Suppressor macrophage treated with lipopolysaccharide for 1 hour (primary cell): ENCODE measurements at regions not wholly inside any gene's neighbourhood (a gene's known extent, or its start where the extent isn't known, plus 50 kb on each side); places are given as distances from the start of the nearest gene placed in this dataset.

Source experiments
- DNase-seq, 3 donors: peaks; one replicate each; pipeline ENCODE4 v3.0.0-alpha.2; 2020 to 2022

DNA sequence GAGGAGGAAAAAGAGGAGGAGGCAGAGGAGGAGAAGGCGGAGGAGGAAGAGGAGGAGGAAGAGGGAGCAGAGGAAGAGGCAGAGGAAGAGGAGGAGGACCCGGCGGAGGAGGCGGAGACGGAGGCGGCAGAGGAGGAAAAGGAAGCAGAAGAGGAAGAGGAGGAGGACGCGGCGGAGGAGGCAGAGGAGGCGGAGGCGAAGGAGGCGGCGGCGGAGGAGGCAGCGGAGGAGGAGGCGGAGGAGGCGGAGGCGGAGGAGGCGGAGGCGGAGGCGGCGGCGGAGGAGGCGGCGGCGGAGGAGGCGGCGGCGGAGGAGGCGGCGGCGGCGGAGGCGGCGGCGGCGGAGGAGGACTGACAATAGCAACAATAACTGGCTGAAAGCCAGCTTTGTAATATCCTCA, 616.6 kb downstream of the TBC1D22A start:
- no peak for DNase-seq

DNA sequence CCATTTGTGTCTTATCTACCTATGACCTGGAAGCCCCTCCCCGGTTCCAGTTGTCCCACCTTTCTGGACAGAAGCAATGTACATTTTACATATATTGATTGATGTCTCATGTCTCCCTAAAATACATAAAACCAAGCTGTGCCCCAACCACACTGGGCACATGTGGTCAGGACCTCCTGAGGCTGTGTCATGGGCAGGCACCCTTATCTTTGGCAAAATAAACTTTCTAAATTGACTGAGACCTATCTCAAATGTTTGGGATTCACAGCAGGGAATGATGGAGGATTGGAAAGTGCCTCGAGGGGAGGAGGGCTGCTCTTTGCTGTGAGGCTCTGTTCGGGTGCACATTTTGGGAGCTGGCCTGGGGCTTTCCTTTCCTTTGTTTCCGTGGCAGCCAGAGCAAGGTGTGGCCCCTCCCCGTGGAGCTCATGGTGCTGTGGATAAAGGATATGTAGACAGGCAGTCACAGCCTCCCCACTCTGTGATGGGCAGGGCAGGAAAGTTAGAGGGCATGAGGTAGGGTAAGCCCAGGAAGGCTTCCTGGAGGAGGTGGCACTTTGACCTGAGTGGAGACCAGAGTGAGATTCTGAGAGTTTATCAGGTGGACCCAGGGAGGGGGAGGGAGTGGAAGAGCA, 615.6 kb downstream of the TBC1D22A start:
- DNase-seq, result no peak

DNA sequence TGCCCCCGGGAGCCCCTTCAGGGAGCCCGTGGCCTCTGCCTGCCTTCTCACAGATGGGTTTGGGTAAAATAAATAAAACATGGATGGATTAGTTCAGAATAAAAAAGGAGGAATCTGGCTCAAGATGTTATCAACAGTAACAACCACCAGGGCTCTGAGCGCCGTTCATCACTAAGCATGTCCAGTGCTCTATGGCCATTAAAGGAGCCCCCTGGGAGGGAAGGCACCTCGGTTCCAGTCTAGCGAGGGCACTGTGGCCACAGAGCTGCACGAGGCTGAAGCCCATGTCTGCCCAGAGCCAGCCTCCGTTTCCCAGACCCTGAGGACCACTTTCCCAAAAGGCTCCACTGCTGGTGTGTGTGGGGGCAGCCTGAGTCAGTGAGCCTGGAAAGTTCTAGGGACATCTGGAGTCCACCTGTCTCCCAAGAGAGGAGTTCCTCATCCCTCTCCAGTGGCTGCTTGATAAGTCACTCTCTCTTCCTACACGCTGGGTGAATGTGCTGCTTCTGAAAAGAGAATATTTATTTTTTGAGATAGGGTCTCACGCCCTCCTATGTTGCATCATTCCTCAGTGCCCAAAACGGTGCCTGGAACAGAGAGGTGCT, 614.6 kb downstream of the TBC1D22A start:
- DNase-seq, result no peak

DNA sequence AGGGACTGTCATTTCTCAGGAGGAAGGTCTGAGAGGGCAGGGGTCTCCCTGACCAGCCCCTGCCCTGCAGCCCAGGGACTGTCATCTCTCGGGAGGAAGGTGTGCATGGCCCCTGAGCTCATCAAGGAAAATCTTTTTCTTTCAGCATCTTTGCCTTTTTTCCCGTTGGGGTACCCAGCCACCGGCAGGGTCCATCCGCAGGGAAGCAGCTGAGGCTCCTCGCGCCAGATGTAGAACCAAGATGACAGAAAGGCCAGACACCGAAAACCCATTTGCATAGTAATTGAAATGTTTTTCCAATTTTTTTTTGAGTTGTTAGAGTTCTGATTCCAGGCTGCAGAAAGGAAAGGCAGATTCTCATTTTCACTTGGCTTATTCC, 613.9 kb downstream of the TBC1D22A start:
- no peak for DNase-seq

DNA sequence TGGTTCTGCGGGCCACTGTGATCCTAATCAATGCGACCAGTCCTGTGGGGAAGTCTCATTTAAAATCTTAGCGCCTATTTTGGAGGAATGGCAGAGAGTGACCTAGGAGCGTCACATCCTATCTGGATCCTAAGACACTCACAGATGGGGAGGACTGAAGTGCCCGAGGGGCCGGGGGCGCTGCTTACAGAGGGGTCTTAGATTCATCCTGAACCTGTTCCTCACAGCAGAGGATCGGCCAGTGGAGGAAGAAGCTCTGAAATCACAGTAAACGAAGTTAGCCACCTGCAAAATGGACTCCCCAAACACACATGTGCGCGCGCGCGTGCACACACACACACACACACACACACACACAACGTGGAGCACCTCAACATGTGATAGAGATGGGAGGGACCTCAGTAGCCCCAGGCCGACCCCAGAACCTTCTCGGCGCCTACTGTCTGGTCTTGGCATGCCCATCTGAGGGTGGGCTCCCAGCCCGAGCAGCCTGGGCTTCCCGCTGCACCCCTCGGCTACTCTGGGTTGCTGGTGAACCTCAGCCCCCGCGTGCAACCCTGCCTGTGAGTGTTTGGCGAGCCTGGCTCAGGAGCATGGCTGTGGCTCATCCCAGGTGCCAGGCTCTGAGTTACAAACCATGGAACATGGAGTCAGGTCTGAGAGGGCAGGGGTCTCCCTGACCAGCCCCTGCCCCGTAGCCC, 613.3 kb downstream of the TBC1D22A start:
- no peak for DNase-seq

DNA sequence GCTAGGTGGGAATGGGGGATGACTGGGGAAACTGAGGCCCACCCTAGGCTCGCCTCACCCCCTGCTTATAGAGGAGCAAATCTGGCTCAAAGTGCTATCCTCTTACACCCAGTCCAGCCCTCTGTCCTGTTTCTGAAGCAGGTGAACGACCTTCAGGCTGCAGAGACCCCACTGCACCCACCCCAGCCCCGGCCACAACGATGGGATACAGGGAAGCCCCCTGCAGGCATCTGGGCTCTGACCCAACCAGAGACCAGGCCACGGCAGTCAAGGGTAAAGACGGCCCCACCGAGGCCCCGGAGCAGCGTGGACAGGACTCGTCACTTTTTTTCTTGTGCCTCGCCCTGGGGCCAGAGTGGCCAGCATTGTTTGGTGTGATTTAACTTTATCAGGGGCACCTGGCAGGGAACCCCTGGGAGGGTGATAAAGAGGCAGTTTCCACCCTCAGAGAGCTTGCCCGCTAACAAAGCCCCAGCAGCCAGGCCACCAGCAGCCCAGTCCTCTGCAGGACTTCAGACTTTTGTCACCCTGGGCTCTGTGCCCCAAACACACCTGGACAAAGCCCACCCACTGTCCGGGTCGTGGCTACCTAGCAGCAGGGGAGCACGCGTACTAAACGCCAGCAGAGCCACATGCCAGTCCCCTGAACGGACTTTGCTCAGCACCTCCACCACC, 612.6 kb downstream of the TBC1D22A start:
- DNase-seq, result no peak

DNA sequence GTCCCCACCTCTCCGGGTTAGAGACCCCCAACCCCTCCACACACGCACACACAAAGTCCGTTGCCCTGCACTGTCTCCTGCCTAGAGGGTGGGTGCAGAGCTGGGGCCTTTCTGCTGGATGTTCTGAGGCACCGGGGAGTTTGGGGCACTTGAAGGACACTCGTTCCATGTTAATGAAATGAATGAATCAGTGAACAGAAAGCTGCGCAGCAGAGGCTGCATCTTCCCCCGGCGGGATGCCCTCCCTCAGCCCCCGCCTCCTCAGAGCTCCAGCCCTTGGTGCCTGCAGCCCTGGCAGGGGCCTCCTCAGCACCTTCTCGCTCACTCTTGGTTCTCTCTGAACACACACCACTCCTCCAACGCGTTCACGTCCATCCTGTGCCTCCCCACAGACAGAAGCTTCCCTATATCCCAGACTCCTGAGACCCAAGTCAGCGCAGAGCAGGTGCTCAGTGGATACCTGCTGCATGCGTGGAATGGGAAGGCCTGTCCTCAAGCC, 611.9 kb downstream of the TBC1D22A start:
- DNase-seq, result no peak

DNA sequence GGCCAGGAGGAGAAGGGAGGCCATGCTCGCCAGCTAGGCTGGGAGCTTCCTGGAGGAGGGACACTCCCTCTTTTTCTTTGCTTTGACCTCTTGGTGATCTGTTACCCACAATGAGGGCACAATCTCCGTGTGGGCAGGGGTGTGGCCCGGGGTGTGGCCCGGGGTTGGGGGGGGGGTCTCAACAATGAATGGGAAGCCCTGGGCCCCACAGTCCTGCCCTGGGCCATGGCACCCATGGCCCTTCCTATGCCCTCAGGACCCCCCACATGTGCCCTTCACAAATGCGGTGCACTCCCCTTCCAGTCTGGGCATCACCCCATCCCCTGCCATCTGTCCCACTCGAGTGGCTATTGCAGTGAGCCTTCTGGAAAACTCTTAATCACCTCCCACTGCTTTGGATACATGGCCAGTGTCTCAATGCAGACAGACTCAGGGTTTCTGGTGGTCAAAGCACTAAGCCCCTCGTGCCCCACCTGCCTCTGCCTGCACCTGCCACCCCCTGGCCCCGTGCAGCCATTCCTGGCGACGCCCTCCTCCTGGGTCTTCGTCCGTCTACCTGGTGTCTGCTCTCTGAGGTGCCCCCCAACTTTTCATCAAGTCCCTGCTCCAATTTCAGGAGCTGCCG, 611.3 kb downstream of the TBC1D22A start:
- DNase-seq, result no peak

DNA sequence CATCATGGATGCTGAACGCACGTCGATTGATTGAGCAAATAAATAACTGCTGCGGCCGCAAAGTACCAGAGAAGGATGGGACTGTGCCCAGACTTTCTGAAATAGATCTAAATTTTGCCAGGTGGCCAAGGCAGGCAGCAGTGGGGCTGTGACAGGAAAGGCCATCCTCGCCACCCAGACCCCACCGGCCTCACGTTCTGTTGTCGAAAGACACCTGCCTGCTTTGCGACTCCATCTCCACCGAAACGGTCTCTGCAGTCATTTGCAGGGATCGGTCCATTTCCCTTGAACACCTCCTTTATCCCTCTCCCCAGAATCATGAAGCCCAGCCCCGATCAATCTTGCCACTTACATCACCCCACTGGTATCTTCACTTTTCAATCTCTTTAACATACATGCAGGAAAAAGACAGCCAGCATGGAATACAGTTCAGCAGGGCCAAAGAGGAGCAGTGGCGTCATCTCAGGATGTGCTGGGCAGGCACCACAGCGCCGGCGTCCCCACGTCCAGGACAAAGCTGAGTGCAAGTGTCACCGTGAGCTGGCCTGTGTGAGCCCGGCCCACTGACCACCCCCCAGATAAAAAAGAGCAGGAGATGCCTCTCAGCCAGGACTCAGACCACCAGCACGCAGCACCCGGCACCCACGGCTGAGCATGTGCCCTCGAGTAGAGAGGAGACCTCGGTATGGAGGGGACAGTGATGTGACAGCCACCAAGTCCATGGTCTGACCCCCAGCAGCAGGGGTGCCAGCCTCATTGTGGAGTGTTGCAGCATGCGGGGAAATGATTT, 610.3 kb downstream of the TBC1D22A start:
- no peak for DNase-seq

DNA sequence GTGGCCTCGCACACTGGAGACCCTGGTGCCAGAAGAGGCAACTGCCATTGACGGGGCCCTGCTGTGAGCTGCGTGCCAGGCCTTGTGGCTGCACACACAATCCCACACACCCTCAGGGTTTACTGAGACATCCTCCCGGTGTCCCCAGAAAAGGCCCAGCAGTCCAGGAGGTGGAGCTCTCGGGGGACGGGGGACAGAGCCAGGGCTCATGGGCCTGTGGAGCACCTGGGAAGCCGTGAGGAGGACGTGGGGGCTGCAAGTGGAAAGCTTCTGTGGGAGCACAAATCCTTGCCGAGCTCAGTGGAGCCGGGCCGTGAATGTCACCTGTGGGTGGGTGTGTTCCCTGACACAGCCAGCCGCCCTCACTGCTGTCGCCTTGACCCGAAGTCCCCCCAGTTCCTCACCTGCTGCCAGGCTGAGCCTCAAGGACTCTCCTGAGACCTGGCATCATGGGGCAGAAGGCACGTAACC, 609.7 kb downstream of the TBC1D22A start:
- no peak for DNase-seq

DNA sequence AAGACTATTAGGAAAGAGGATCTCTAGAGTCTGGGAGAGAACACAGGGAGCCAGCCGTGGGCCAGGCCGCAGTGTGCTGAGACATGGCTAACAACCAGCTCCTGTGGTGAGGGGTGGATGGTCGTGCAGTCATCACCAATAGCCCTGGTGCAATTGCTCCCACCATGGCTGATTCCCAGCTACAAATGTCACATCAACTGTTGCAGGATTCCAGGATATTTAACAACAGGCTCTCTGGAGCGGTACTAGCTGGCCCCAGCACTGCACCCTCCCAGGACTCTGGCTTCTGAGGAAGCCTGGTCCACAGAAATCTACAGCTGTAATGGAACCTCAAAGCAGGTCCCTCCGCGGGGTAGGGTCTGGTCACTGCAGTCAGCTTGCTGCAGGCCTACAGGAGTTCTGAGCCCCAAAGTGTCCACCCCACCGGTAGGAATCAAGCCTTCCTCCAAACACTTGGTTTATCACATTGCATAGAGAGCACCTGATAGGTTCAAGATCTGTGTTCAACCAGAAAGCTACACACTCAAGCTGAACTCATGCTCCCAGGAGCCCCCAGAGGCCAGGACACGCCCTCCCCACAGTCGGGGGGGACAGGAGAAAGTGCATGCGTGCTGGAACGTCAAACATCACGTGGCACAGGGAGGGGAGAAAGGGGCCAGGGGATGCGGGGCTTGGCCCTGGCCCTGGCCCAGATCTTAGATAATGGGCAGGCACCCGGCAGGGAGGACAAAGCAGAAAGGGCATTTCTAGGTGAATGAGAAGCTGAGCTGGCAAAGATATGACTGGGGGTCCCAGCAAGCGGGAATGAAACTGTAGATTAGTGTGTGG, 609.0 kb downstream of the TBC1D22A start:
- no peak for DNase-seq

DNA sequence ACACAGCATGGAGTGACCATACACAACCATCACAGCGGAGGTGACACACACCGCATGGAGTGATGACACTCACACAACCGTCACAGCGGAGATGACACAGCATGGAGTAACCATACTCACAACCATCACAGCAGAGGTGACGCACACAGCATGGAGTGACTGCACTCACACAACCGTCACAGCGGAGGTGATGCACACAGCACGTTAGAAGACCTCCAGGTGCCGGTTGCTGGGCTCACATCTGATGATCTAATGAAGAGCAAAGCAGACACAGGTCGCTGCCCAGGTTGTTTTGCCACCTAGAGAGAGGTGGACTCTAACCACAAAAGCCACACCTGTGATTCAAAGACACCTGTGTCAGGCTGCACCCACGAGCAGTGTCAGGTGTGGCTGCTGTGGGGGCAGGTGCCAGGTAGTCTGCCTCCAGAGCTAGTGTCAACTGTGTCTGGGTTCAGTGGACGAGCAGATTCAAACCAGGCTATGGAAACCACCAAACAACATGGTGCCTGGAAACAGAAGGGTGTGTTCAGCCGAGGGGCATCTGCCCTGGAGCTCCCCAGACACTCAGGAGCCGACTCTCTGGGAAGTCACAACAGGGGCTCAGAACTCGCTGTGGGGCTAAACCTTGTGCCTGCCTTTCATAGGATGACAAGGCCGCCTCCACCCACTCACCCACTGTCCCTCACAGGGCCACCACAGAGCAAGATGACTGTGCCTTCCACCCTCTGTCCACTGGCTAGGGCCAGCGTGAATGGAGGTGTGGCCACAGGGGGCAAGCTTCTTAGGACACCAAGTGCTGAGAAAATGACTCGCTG, 608.2 kb downstream of the TBC1D22A start:
- DNase-seq, result no peak

DNA sequence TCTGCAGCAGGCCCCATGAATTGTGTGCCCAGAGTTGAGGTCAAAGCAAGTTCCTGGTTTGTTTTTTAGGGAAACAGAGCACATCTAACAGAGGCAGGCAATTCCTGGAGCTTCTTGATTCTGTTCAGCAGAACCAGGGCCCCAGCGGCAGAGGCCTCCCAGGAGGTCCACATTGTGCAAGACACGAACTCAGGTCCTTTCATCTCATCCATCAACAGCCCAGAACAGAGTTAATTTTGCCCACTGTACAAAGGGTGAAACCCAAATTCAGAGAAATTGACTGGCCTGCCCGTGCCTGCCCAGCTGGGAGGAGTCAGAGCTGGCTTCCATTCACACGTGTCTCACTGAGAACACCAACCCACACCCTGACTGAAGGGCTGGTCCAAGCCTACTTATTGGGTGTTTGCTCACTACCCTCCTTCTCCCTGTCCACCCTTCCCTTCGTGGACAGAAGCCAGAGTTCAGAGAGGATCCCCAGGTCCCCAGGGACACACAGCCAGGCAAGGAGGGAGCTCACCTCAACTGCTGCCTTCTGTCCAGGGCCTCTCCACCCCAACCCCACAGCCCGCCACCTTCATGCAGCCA, 607.1 kb downstream of the TBC1D22A start:
- no peak for DNase-seq

DNA sequence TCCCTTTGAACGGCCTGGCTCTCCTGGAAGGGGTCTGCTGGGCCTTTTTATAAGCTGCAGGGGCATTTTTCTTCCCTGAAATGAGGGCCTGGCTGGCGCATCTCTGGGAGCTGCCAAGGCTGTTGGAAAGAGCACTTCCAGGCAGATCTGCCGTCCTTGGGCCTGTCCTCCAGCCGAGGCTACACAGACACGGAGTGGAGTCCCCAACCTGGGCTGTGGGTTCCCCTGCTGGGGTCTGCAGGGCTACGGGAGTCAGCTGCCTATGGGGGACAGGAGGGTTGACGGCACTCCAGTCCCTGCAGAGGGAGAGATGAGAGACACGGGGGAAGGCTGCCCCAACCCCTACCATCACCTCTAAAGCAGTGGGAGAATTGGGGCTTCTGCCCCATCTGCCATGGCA, 606.6 kb downstream of the TBC1D22A start:
- no peak for DNase-seq

DNA sequence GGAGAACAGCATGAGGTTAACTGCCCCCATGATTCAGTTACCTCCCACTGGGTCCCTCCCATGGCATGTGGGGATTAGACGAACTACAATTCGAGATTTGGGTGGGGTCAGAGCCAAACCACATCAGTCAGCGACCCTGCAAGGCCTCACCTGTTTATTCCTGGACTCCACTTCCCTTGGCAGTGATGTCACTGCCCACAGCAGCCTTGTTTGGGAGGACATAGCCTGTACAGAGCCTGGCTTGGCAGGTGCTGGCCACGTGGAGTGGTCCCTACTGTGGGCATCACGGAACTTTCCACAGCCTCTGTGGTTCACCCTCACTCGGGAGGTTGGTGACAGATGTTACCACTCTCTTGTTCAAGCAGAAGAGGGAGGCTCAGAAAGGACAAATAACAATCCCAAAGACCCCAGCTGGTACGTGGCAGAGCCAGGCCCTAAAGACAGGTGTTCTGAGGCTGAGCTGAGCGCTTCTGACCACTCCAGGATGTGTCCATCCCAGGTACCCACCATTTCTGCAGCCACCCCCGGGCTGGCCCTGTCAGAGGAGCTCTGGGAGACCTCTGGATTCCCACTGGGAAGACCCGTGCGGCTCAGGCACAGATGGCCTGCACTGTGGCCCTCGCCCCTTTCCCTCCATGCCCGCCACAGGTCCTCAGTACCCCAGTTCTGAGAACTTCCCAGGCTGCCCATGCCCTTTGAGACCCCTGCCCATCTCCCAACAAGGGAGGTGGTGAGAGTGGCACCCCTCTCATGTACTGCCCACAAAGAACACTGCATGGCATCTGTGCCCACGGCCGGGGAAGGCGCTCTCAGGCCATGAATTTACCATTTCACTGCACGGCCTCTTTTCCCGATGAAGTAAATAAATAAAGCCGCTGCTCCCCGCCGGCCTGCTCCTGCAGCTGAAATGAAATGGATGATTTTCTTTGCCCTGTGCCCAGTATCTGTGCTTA, 605.8 kb downstream of the TBC1D22A start:
- DNase-seq, result no peak

DNA sequence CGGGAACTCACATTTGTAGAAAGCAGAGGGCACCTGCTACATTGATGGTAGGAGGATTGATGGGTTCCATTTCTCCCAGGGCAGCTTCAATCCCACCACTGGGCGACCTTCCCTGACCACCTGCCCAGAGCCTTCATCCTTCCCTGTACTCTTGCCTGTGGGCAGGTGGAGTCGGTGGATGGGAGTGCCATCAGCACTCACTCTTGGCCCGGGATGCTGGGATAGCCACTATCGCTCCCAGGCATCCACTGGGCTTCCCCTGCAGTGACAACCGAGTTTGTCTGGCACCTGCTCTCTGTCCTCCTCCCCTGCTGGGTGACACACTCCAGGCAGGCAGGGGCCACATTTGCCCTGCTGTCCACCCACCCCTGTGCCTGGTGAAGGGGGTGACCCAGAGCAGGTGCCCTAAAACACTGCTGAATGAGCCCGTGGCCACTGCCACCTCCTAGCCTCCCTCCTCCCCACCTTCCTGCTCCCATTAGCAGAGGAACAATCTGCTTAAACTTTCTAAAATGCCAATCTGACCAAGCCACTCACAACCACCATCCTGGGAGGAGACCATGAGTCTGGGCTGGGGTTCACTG, 604.7 kb downstream of the TBC1D22A start:
- DNase-seq, result no peak

DNA sequence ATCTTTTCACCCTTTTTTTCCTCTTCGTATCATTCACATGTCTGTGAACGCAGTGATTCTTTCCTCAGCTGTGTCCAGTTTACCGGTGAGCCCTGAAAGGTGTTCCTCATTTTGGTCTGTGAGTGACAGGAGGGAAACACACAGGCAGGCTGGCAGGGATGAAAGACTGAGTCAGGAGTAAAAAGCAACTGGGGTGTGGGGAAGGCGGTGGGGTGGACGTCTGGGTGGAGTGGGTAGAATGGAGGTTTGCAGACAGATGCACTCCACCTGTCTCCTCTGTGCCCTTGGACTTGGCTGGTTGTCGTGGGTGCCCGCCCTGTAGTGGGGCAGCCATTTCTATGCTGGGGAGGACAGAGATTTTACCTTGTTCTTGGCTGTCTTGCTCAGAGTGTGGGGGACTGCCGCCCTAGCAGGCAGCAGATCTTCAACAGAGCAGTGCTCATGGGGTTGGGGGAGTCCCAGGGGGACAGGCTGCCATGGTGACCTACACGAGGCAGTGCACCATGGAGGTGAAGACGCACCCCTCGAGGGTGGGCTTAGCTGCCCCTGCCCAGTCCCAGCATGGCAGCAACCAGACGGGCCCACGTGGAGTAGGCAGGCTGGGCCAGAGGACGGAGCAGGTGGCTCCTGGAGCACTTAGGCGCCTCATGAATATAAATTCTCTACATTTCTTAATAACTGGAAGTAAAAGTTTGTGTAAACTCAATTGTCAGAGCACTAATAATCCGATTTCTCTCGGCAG, 603.7 kb downstream of the TBC1D22A start:
- DNase-seq, result no peak

DNA sequence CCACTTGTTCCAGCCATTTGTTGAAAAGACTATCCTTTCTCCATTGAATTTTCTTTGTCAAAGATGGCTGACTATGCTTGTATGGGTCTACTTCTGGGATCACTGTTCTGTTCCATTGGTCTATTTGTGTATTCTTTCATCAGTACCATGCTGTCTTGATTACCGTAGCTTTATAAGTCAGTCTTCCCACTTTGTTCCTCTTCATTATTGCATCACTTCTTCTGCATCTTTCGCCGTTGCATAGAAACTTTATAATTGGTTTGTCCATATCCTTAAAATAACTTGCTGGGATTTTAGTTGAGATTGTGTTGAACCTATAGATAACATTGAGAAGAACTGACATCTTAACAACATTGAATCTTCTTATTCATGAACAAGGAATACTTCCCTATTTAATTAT, 598.8 kb downstream of the TBC1D22A start:
- no peak for DNase-seq
